Globus pallidus (tissue), 1 donor: ENCODE measurements at regions not wholly inside any gene's neighbourhood (a gene's known extent, or its start where the extent isn't known, plus 50 kb on each side); places are given as distances from the start of the nearest gene placed in this dataset.
A peak's percentile ranks its signal among the peaks of the same experiment; 100 is the strongest.
"Not testable (repeated sequence)": the region's sequence is repeated elsewhere in the genome, so short reads cannot be mapped to it uniquely, and the experiment has no call there.

ENCODE experiments used
- DNase-seq: peaks from one replicate; pipeline ENCODE4 v3.0.0-alpha.2; 2015; ENCODE audit warnings: low spot score

DNA sequence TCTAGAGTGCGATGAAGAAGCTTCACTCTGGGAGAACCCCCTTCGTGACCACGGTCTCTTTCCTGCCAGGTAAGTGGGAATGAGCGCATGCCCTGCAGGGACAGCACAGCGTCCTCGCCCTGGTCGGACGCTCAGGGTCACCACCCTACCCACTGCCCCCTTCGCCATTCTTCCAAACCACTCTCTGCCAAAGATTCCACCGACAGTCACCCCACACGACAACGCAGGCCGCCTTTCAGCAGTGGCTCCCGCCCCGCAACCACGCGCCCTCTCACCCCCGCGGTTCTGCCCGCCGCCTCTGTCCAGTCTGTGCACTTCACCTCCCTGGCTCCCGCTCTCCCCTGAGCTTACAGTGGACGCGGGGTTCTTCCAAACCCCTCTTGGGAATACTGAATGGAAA is 82.3 kb upstream of the FCGR1A start:
- DNase-seq = not testable (repeated sequence)

DNA sequence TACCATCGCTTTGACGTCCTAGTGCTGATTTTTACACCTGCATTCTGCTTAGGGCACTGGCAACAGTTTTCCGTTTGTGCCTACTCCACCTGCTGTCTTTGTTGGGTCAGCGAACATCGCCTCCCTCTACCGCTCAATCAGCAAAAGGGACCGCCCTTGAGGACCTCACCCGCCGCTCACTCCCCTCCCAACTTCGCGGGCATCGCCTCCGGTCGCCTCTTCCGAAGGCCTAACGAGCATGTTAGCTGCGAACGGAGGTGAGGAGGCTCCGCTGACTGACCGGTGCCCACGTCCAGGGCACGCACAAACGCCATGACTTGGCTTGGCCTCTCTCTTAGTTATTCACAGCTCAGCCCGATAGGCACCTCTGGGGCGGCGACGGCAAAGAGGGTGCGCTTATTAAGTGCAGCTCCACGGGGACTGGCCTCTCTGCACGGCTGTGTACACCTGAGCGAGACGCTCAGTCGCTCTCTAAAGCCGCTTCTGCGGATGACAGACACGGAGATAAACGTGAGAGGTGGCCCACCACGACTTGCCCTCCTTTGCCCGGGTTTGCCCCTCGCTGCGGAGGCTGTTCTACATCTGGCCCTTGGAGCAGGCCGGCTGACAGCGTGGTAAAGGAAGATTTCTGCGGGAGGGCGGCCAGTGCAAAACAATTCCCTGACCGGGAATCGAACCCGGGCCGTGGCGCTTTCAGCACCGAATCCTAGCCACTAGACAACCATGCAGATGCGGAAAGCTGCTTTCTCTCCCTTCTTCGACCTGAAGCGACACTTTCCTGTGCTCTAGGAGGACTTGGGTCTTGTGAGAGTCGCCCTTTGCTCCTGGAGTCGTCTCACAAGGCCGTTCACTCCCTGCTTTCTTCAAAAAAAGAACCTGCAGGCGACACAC is 81.6 kb upstream of the FCGR1A start:
- not testable (repeated sequence) for DNase-seq

GRCh38 chr1:149708192-149708853 is 74.2 kb upstream of the FCGR1A start:
- peak; percentile 77 for DNase-seq

- DNase-seq = not testable (repeated sequence)
These were observed 70.8 kb upstream of the FCGR1A start for GRCh38 chr1:149711651-149712050.

GRCh38 chr1:149712154-149712927 is 70.2 kb upstream of the FCGR1A start:
- DNase-seq = peak; percentile 21

GRCh38 chr1:149713513-149713912 is 69.0 kb upstream of the FCGR1A start:
- not testable (repeated sequence) for DNase-seq

DNA sequence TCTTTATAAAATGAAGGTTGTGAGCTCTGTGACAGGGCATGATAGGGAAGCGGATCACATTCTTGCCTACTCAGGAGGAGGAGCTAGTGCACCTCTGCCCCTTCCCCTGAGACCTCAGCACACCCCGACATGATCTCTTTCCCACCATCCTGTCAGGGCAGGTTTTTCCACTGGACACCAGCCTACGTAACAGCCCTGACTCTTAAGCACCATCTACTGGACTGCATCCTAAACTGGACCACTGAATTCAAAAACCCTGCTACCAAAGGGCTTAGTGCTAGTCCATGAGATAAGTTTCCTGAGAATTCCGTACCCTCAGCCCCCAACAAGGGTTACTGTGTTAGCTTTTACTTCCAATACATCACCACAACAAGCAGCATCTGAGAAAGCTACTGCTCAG is 68.5 kb upstream of the FCGR1A start:
- not testable (repeated sequence) for DNase-seq

- DNase-seq = not testable (repeated sequence)
These were observed 57.7 kb upstream of the FCGR1A start for GRCh38 chr1:149724618-149725302.

DNA sequence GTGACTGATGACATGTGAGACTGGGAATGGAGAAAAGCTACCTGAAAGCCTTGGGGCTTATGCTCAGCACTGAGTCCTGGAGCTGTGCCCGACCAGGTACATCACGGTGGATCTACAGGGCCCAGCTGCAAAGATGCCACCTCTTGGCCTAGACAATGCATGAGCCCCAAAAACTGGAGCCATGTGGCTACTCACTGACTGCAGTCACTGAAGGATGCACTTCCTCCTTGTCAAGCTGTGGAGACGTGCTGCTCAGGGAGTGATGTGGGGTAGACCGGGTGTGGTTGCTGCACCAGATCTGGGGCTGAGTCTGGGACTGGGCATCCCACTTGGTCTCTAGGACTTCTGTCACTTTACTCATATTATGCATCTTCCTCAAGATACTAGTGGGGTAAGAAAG is 55.8 kb upstream of the FCGR1A start:
- DNase-seq = not testable (repeated sequence)

DNA sequence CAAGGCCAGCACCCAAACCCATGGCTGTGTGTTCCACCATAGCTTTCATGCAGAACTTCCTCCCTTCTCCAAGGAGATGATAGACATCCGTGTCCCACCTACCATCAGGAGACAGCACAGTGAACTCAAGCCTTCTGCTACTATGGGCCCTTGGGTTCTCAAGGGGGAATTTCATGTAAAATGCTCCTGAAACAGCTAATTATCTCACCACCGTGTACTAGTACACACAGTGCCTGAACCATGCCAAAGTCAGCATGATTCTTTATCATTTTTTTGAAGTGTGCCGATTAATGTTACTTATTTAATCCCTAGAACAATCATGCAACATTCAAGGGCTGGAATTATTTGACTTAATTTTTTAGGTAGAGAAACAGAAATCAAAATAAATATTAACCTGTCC is 53.9 kb upstream of the FCGR1A start:
- DNase-seq = not testable (repeated sequence)
